OCI-LY3 (cell line): ENCODE measurements at regions not wholly inside any gene's neighbourhood (a gene's known extent, or its start where the extent isn't known, plus 50 kb on each side); places are given as distances from the start of the nearest gene placed in this dataset.

Source experiments
- CTCF ChIP-seq: fragments of 200-600, 300-600 bp; sonication (generic); IDR thresholded peaks from 2 replicates; pipeline ENCODE4 v1.5.1; 2014; ENCODE audit warnings: antibody characterized with exemption, low read length, low read depth
- EZH2phosphoT487 ChIP-seq: fragments of 200-600 bp; shearing (Covaris generic); IDR thresholded peaks from 2 replicates; pipeline ENCODE4 v1.6.1; 2018; ENCODE audit warnings: antibody characterized with exemption, mixed run types, low read depth

GRCh38 chr4:66016240-66016639 lies 346.0 kb upstream of the EPHA5 start:
- TF ChIP-seq CTCF (no peak), EZH2phosphoT487 (no peak)
